ENCODE measurements at regions not wholly inside any gene's neighbourhood (a gene's known extent, or its start where the extent isn't known, plus 50 kb on each side); places are given as distances from the start of the nearest gene placed in this dataset.

- no peaks in the 10 kb centered on the region for H3K4me1 ChIP-seq (ENCODE audit: insufficient read depth, low read length, poor library complexity, severe bottlenecking)
- H3K36me3 ChIP-seq (ENCODE audit: insufficient read depth, low read length) = no peaks in the 10 kb centered on the region
- no peak overlapping the region for H3K4me3 ChIP-seq (ENCODE audit: low read length, poor library complexity, severe bottlenecking)
- no peak overlapping the region for H3K4me2 ChIP-seq (ENCODE audit: low read depth, low read length, poor library complexity, severe bottlenecking)
- H2AFZ ChIP-seq (ENCODE audit: low read length) = no peak overlapping the region
- H3F3A ChIP-seq (ENCODE audit: low read depth) = no peaks in the 10 kb centered on the region
- no peaks in the 10 kb centered on the region for H3K27me3 ChIP-seq (ENCODE audit: insufficient read depth, low read length, poor library complexity, severe bottlenecking)
- no peaks in the 10 kb centered on the region for H3K9me2 ChIP-seq (replicated peaks; ENCODE audit: low read depth, low read length)
- peaks cover 6% of the 10 kb centered on the region; the same call in 1 of the 2 replicates for H3K9me3 ChIP-seq (ENCODE audit: insufficient read depth, low read depth, low read length)
- H3K79me2 ChIP-seq (ENCODE audit: insufficient read depth, low read length) = no peaks in the 10 kb centered on the region
- no peak for TF ChIP-seq CTCF (conservative IDR thresholded peaks at IDR 0.05; ENCODE audit: low read length)
- no peak for TF ChIP-seq EZH2phosphoT487 (IDR thresholded peaks at IDR 0.05; ENCODE audit: borderline replicate concordance)
- H3K9ac ChIP-seq (ENCODE audit: low read depth, low read length, poor library complexity, severe bottlenecking) = no peak overlapping the region
- H4K20me1 ChIP-seq (ENCODE audit: insufficient read depth, low read length, poor library complexity, severe bottlenecking) = no peaks in the 10 kb centered on the region
Observed at GRCh38 chr11:134702827-134703226, 290.8 kb upstream of the B3GAT1 start.

GRCh38 chr11:134701564-134702165, 289.6 kb upstream of the B3GAT1 start:
- no peaks in the 10 kb centered on the region for H3F3A ChIP-seq (ENCODE audit: low read depth)
- no peak overlapping the region for H3K4me3 ChIP-seq (ENCODE audit: low read length, poor library complexity, severe bottlenecking)
- no peak overlapping the region for H2AFZ ChIP-seq (ENCODE audit: low read length)
- TF ChIP-seq EZH2phosphoT487 (IDR thresholded peaks at IDR 0.05; ENCODE audit: borderline replicate concordance) (no peak), CTCF (conservative IDR thresholded peaks at IDR 0.05; ENCODE audit: low read length) (no peak)
- H3K9ac ChIP-seq (ENCODE audit: low read depth, low read length, poor library complexity, severe bottlenecking) = no peak overlapping the region
- no peaks in the 10 kb centered on the region for H3K9me2 ChIP-seq (replicated peaks; ENCODE audit: low read depth, low read length)
- H3K4me2 ChIP-seq (ENCODE audit: low read depth, low read length, poor library complexity, severe bottlenecking) = no peak overlapping the region
- no peaks in the 10 kb centered on the region for H3K79me2 ChIP-seq (ENCODE audit: insufficient read depth, low read length)
- no peaks in the 10 kb centered on the region for H3K27me3 ChIP-seq (ENCODE audit: insufficient read depth, low read length, poor library complexity, severe bottlenecking)
- H3K4me1 ChIP-seq (ENCODE audit: insufficient read depth, low read length, poor library complexity, severe bottlenecking) = no peaks in the 10 kb centered on the region
- H3K36me3 ChIP-seq (ENCODE audit: insufficient read depth, low read length) = no peaks in the 10 kb centered on the region
- H3K9me3 ChIP-seq (ENCODE audit: insufficient read depth, low read depth, low read length) = peaks cover 6% of the 10 kb centered on the region; the same call in 1 of the 2 replicates
- H4K20me1 ChIP-seq (ENCODE audit: insufficient read depth, low read length, poor library complexity, severe bottlenecking) = no peaks in the 10 kb centered on the region

GRCh38 chr11:134700101-134700640, 288.1 kb upstream of the B3GAT1 start:
- Histone ChIP-seq H3K36me3 (ENCODE audit: insufficient read depth, low read length) (no peaks in the 10 kb centered on the region), H3K4me2 (ENCODE audit: low read depth, low read length, poor library complexity, severe bottlenecking) (no peak overlapping the region), H3K9me3 (ENCODE audit: insufficient read depth, low read depth, low read length) (peaks cover 6% of the 10 kb centered on the region; the same call in 1 of the 2 replicates), H3K9ac (ENCODE audit: low read depth, low read length, poor library complexity, severe bottlenecking) (no peak overlapping the region), H3K4me1 (ENCODE audit: insufficient read depth, low read length, poor library complexity, severe bottlenecking) (no peaks in the 10 kb centered on the region), H3K79me2 (ENCODE audit: insufficient read depth, low read length) (no peaks in the 10 kb centered on the region), H3K9me2 (replicated peaks; ENCODE audit: low read depth, low read length) (no peaks in the 10 kb centered on the region), H3K27me3 (ENCODE audit: insufficient read depth, low read length, poor library complexity, severe bottlenecking) (no peaks in the 10 kb centered on the region), H4K20me1 (ENCODE audit: insufficient read depth, low read length, poor library complexity, severe bottlenecking) (no peaks in the 10 kb centered on the region), H3F3A (ENCODE audit: low read depth) (no peaks in the 10 kb centered on the region), H3K4me3 (ENCODE audit: low read length, poor library complexity, severe bottlenecking) (no peak overlapping the region), H2AFZ (ENCODE audit: low read length) (no peak overlapping the region)
- TF ChIP-seq EZH2phosphoT487 (IDR thresholded peaks at IDR 0.05; ENCODE audit: borderline replicate concordance) (no peak), CTCF (conservative IDR thresholded peaks at IDR 0.05; ENCODE audit: low read length) (no peak)

Measured in Loucy (cell line).